A673 (cell line): ENCODE measurements at regions not wholly inside any gene's neighbourhood (a gene's known extent, or its start where the extent isn't known, plus 50 kb on each side); places are given as distances from the start of the nearest gene placed in this dataset.

ENCODE experiments used
- CTCF ChIP-seq: fragments of 300-800, 200-600 bp; sonication (generic); conservative IDR thresholded peaks from 2 replicates; pipeline ENCODE4 v1.5.1; 2017; ENCODE audit warnings: low read depth, mild to moderate bottlenecking, antibody characterized with exemption, low read length, moderate library complexity, mixed read lengths
- EZH2 ChIP-seq: fragments of 200-600 bp; sonication (generic); IDR thresholded peaks from 2 replicates; pipeline ENCODE4 v1.6.1; 2017; ENCODE audit warnings: borderline replicate concordance, low read depth, mild to moderate bottlenecking, mixed read lengths, antibody characterized with exemption, low read length; ENCODE audit not compliant: poor library complexity, severe bottlenecking

GRCh38 chr3:153103406-153103945, 58.5 kb upstream of the RAP2B start:
- TF ChIP-seq CTCF, result no peak
- no peak for TF ChIP-seq EZH2
